KG1 (cell line): ENCODE measurements at regions not wholly inside any gene's neighbourhood (a gene's known extent, or its start where the extent isn't known, plus 50 kb on each side); places are given as distances from the start of the nearest gene placed in this dataset.
"Not testable (repeated sequence)": the region's sequence is repeated elsewhere in the genome, so short reads cannot be mapped to it uniquely, and the experiment has no call there.

Experiments
- DNase-seq: peaks from one replicate; lab custom pipeline; 2025; lab: John Stamatoyannopoulos, UW

GRCh38 chr2:2742726-2743125, 411.7 kb upstream of the MYT1L start:
- DNase-seq: no peak

GRCh38 chr2:2740238-2740775, 409.2 kb upstream of the MYT1L start:
- DNase-seq: no peak

GRCh38 chr2:2739231-2739795, 408.2 kb upstream of the MYT1L start:
- DNase-seq: no peak

GRCh38 chr2:2738684-2739083, 407.6 kb upstream of the MYT1L start:
- DNase-seq: no peak

GRCh38 chr2:2738276-2738675, 407.2 kb upstream of the MYT1L start:
- no peak for DNase-seq

GRCh38 chr2:2735041-2735440, 404.0 kb upstream of the MYT1L start:
- DNase-seq: no peak

GRCh38 chr2:2734308-2734707, 403.2 kb upstream of the MYT1L start:
- DNase-seq: no peak

- DNase-seq: no peak
These were observed 402.7 kb upstream of the MYT1L start for GRCh38 chr2:2733818-2734217.

GRCh38 chr2:2732331-2733119, 401.4 kb upstream of the MYT1L start:
- DNase-seq: no peak

- no peak for DNase-seq
These were observed 400.8 kb upstream of the MYT1L start for GRCh38 chr2:2731816-2732284.

GRCh38 chr2:2731101-2731815, 400.2 kb upstream of the MYT1L start:
- DNase-seq: no peak

- DNase-seq: no peak
These were observed 399.3 kb upstream of the MYT1L start for GRCh38 chr2:2730301-2730833.

GRCh38 chr2:2729246-2729645, 398.2 kb upstream of the MYT1L start:
- no peak for DNase-seq

GRCh38 chr2:2728635-2729034, 397.6 kb upstream of the MYT1L start:
- DNase-seq: no peak

- no peak for DNase-seq
These were observed 396.9 kb upstream of the MYT1L start for GRCh38 chr2:2727876-2728511.

- DNase-seq: no peak
These were observed 395.1 kb upstream of the MYT1L start for GRCh38 chr2:2726163-2726562.

GRCh38 chr2:2723064-2723463, 392.0 kb upstream of the MYT1L start:
- DNase-seq: no peak

GRCh38 chr2:2721296-2721835, 390.3 kb upstream of the MYT1L start:
- no peak for DNase-seq

- DNase-seq: not testable (repeated sequence)
These were observed 389.7 kb upstream of the MYT1L start for GRCh38 chr2:2720806-2721205.

- DNase-seq: no peak
These were observed 389.3 kb upstream of the MYT1L start for GRCh38 chr2:2720351-2720750.

- no peak for DNase-seq
These were observed 388.7 kb upstream of the MYT1L start for GRCh38 chr2:2719781-2720180.

GRCh38 chr2:2719015-2719414, 387.9 kb upstream of the MYT1L start:
- DNase-seq: no peak
